HG03039 (cell line): ENCODE measurements at regions not wholly inside any gene's neighbourhood (a gene's known extent, or its start where the extent isn't known, plus 50 kb on each side); places are given as distances from the start of the nearest gene placed in this dataset.

Source experiments
- ATAC-seq: cut with Tn5 transposase; IDR thresholded peaks from one replicate; pipeline ENCODE4 v1.9.1; 2021; ENCODE audit warnings: mild to moderate bottlenecking, moderate library complexity; ENCODE audit not compliant: unreplicated experiment

- ATAC-seq = no peak
Observed at GRCh38 chr1:69213644-69214043, 354.1 kb upstream of the LRRC7 start.

- no peak for ATAC-seq
Observed at GRCh38 chr1:69215883-69216282, 351.8 kb upstream of the LRRC7 start.

- ATAC-seq = no peak
Observed at GRCh38 chr1:69220672-69221071, 347.1 kb upstream of the LRRC7 start.

GRCh38 chr1:69221524-69221923 lies 346.2 kb upstream of the LRRC7 start:
- no peak for ATAC-seq

- ATAC-seq = no peak
Observed at GRCh38 chr1:69223156-69223555, 344.6 kb upstream of the LRRC7 start.

- ATAC-seq = no peak
Observed at GRCh38 chr1:69228501-69228900, 339.2 kb upstream of the LRRC7 start.

- ATAC-seq = no peak
Observed at GRCh38 chr1:69230208-69230607, 337.5 kb upstream of the LRRC7 start.

- ATAC-seq = no peak
Observed at GRCh38 chr1:69233463-69233862, 334.3 kb upstream of the LRRC7 start.

GRCh38 chr1:69244211-69244610 lies 323.5 kb upstream of the LRRC7 start:
- no peak for ATAC-seq

- no peak for ATAC-seq
Observed at GRCh38 chr1:69246109-69246508, 321.6 kb upstream of the LRRC7 start.

- ATAC-seq = no peak
Observed at GRCh38 chr1:69246710-69247109, 321.0 kb upstream of the LRRC7 start.

GRCh38 chr1:69252696-69253095 lies 315.0 kb upstream of the LRRC7 start:
- ATAC-seq = no peak

- no peak for ATAC-seq
Observed at GRCh38 chr1:69256036-69256435, 311.7 kb upstream of the LRRC7 start.

- ATAC-seq = no peak
Observed at GRCh38 chr1:69258842-69259241, 308.9 kb upstream of the LRRC7 start.

- ATAC-seq = no peak
Observed at GRCh38 chr1:69263921-69264391, 303.8 kb upstream of the LRRC7 start.

- no peak for ATAC-seq
Observed at GRCh38 chr1:69269491-69269890, 298.2 kb upstream of the LRRC7 start.

GRCh38 chr1:69271587-69272125 lies 296.1 kb upstream of the LRRC7 start:
- ATAC-seq = no peak

- ATAC-seq = no peak
Observed at GRCh38 chr1:69272684-69273083, 295.0 kb upstream of the LRRC7 start.

GRCh38 chr1:69278923-69279322 lies 288.8 kb upstream of the LRRC7 start:
- no peak for ATAC-seq

- no peak for ATAC-seq
Observed at GRCh38 chr1:69283516-69283915, 284.2 kb upstream of the LRRC7 start.

GRCh38 chr1:69284508-69284907 lies 283.2 kb upstream of the LRRC7 start:
- no peak for ATAC-seq

GRCh38 chr1:69288416-69288815 lies 279.3 kb upstream of the LRRC7 start:
- ATAC-seq = no peak

GRCh38 chr1:69290291-69290690 lies 277.4 kb upstream of the LRRC7 start:
- ATAC-seq = no peak
